ENCODE measurements at regions not wholly inside any gene's neighbourhood (a gene's known extent, or its start where the extent isn't known, plus 50 kb on each side); places are given as distances from the start of the nearest gene placed in this dataset.

GRCh38 chr17:68106085-68106484, 70.5 kb downstream of the KPNA2 start:
- CTCF ChIA-PET = no interaction called here
- H4K91ac ChIP-seq (ENCODE audit: insufficient read depth, low read depth, low read length) = no peak overlapping the region
- peaks cover 2% of the 10 kb centered on the region; the same call in 1 of the 2 replicates for H3K4me1 ChIP-seq (ENCODE audit: control insufficient read depth, insufficient read depth, low read length)
- dilution Hi-C loops (cut with HindIII; ENCODE audit: low sequenced_read_pairs, unreplicated experiment) = no loop called here
- H4K20me1 ChIP-seq (ENCODE audit: insufficient read depth, low read length) = peaks cover 10% of the 10 kb centered on the region; the same call in 1 of the 2 replicates
- no peak overlapping the region for H4K5ac ChIP-seq (ENCODE audit: low read depth, low read length)
- H2BK5ac ChIP-seq (ENCODE audit: low read depth, low read length, poor library complexity, severe bottlenecking) = no peak overlapping the region
- in situ Hi-C loops (cut with MboI; ENCODE audit: low sequenced_read_pairs) = no loop called here
- no peak overlapping the region for H2AFZ ChIP-seq (replicated peaks; ENCODE audit: low read length, poor library complexity)
- no peak overlapping the region for H3K23ac ChIP-seq (ENCODE audit: low read depth, low read length)
- no peak overlapping the region for H3K56ac ChIP-seq (ENCODE audit: extremely low read depth, insufficient read depth, low read length)
- H3K4ac ChIP-seq (ENCODE audit: low read depth, low read length) = no peak overlapping the region
- H3K4me3 ChIP-seq (ENCODE audit: insufficient read depth, low read depth, low read length) = no peak overlapping the region
- no peak overlapping the region for H2BK20ac ChIP-seq (ENCODE audit: low read depth, low read length)
- no peak overlapping the region for H2BK120ac ChIP-seq (ENCODE audit: low read depth, low read length)
- H3K36me3 ChIP-seq (ENCODE audit: control insufficient read depth, insufficient read depth, low read length) = peaks cover 2% of the 10 kb centered on the region; the same call in 1 of the 2 replicates
- intact Hi-C loops (cut with micrococcal nuclease) = no loop called here
- no TSS peak for BruUV-seq (replicated peaks)
- POLR2A ChIA-PET (ENCODE audit: unreplicated experiment) = no interaction called here
- H3K79me1 ChIP-seq (ENCODE audit: low read depth in 1 of 2, low read length in 2 of 2) = peaks cover 10 to 43% of the 10 kb centered on the region in 2 experiments
- H3K27ac ChIP-seq (ENCODE audit: insufficient read depth, low read length) = no peak overlapping the region
- H3K14ac ChIP-seq (replicated peaks; ENCODE audit: low read depth, low read length) = no peak overlapping the region
- no peak overlapping the region for H3K4me2 ChIP-seq (ENCODE audit: low read depth, low read length)
- H4K8ac ChIP-seq (ENCODE audit: low read depth in 2 of 2, low read length in 2 of 2) = no peak overlapping the region
- H3K9me3 ChIP-seq (ENCODE audit: control insufficient read depth, insufficient read depth, low read length) = peaks cover 2% of the 10 kb centered on the region; the same call in 1 of the 2 replicates
- H3K9me1 ChIP-seq (ENCODE audit: insufficient read depth, low read length) = no peaks in the 10 kb centered on the region
- TF ChIP-seq BHLHE40 (IDR thresholded peaks at IDR 0.05; ENCODE audit: low read depth, low read length) (no peak), NFE2L2 (IDR thresholded peaks at IDR 0.05; ENCODE audit: low read depth, low read length) (no peak), CTCF (conservative IDR thresholded peaks at IDR 0.05; ENCODE audit: low read depth, low read length) (no peak), MXI1 (IDR thresholded peaks at IDR 0.05; ENCODE audit: borderline replicate concordance, low read depth, low read length) (no peak), MAFK (IDR thresholded peaks at IDR 0.05; ENCODE audit: low read depth, low read length) (no peak), RAD21 (IDR thresholded peaks at IDR 0.05; ENCODE audit: low read length) (no peak), SMC3 (IDR thresholded peaks at IDR 0.05; ENCODE audit: low read depth, low read length) (no peak), FOS (IDR thresholded peaks at IDR 0.05; ENCODE audit: low read depth, low read length) (no peak)
- H2AK9ac ChIP-seq (replicated peaks; ENCODE audit: low read depth, low read length, poor library complexity) = no peak overlapping the region
- no peak overlapping the region for H2AK5ac ChIP-seq (ENCODE audit: low read depth, low read length)
- ATAC-seq (ENCODE audit: low read depth) (no peak), DNase-seq (no peak)
- no peak overlapping the region for H2BK15ac ChIP-seq (ENCODE audit: low read depth, low read length)
- no peak overlapping the region for H3K18ac ChIP-seq (ENCODE audit: low read depth, low read length)
- H3K27me3 ChIP-seq (ENCODE audit: control insufficient read depth, insufficient read depth, low read length) = no peaks in the 10 kb centered on the region
- no peak overlapping the region for H3K9ac ChIP-seq (ENCODE audit: low read depth, low read length)
- WGBS, 2 experiments (ENCODE audit: extremely low coverage in 2 of 2, insufficient read length in 1 of 2) = no CpG with 5 or more reads among the region's 2 CpGs

Measured in IMR-90 (cell line).